Left lobe of liver (tissue), 2 donors: ENCODE measurements at regions not wholly inside any gene's neighbourhood (a gene's known extent, or its start where the extent isn't known, plus 50 kb on each side); places are given as distances from the start of the nearest gene placed in this dataset.

Source experiments
- ATAC-seq: fragments of 200-7000 bp; cut with Tn5 transposase; one replicate; pipeline ENCODE4 v1.9.1; 2020; ENCODE audit warnings: mild to moderate bottlenecking, moderate library complexity
- DNase-seq: peaks from one replicate; pipeline ENCODE4 v3.0.0-alpha.2; 2020; ENCODE audit warnings: low spot score
- donor health status: DM: no; HTN: no; CAD: no; lungs with moderate emphysema.
- donor health status: DM: no; HTN: yes; CAD: no.

GRCh38 chr21:16395285-16395684 lies 665.5 kb downstream of the USP25 start:
- peak; percentile 85 for ATAC-seq
- peak; percentile 59 for DNase-seq

GRCh38 chr21:16402752-16403151 lies 673.0 kb downstream of the USP25 start:
- DNase-seq (no peak), ATAC-seq (peak; percentile 31)

GRCh38 chr21:16404776-16405175 lies 675.0 kb downstream of the USP25 start:
- ATAC-seq, result no peak
- no peak for DNase-seq

GRCh38 chr21:16406355-16406754 lies 676.6 kb downstream of the USP25 start:
- no peak for DNase-seq
- ATAC-seq, result peak; percentile 57

GRCh38 chr21:16407403-16408240 lies 677.8 kb downstream of the USP25 start:
- peak; percentile 77 for DNase-seq
- peak; percentile 98 for ATAC-seq

GRCh38 chr21:16408280-16408679 lies 678.5 kb downstream of the USP25 start:
- DNase-seq, result no peak
- no peak for ATAC-seq

GRCh38 chr21:16409352-16409751 lies 679.6 kb downstream of the USP25 start:
- no peak for DNase-seq
- no peak for ATAC-seq

- ATAC-seq (no peak), DNase-seq (no peak)
These were observed 688.4 kb downstream of the USP25 start for GRCh38 chr21:16418226-16418625.

- DNase-seq, result no peak
- peak; percentile 8 for ATAC-seq
These were observed 688.9 kb downstream of the USP25 start for GRCh38 chr21:16418642-16419041.

- peak; percentile 92 for DNase-seq
These were observed 689.6 kb downstream of the USP25 start for GRCh38 chr21:16419188-16419921.

GRCh38 chr21:16420031-16420724 lies 690.4 kb downstream of the USP25 start:
- ATAC-seq (peak; percentile 41), DNase-seq (peak; percentile 64)

More at GRCh38 chr21:16419188-16419921, 689.6 kb downstream of the USP25 start:
- peak; percentile 91 for ATAC-seq

GRCh38 chr21:16421007-16421406 lies 691.2 kb downstream of the USP25 start:
- no peak for ATAC-seq
- DNase-seq, result no peak

- no peak for ATAC-seq
- no peak for DNase-seq
These were observed 692.2 kb downstream of the USP25 start for GRCh38 chr21:16421965-16422364.

- ATAC-seq (no peak), DNase-seq (no peak)
These were observed 692.9 kb downstream of the USP25 start for GRCh38 chr21:16422702-16423101.

GRCh38 chr21:16423921-16424320 lies 694.1 kb downstream of the USP25 start:
- no peak for ATAC-seq
- no peak for DNase-seq

GRCh38 chr21:16424331-16424751 lies 694.6 kb downstream of the USP25 start:
- DNase-seq (no peak), ATAC-seq (peak; percentile 27)

GRCh38 chr21:16425376-16425775 lies 695.6 kb downstream of the USP25 start:
- no peak for ATAC-seq
- DNase-seq, result no peak

GRCh38 chr21:16426936-16427335 lies 697.2 kb downstream of the USP25 start:
- no peak for DNase-seq
- no peak for ATAC-seq

- no peak for ATAC-seq
- no peak for DNase-seq
These were observed 697.9 kb downstream of the USP25 start for GRCh38 chr21:16427587-16428087.

GRCh38 chr21:16437586-16437985 lies 707.8 kb downstream of the USP25 start:
- DNase-seq (no peak), ATAC-seq (no peak)

GRCh38 chr21:16438761-16439160 lies 709.0 kb downstream of the USP25 start:
- DNase-seq (no peak), ATAC-seq (no peak)
